NCI-H82 (cell line): ENCODE measurements at regions not wholly inside any gene's neighbourhood (a gene's known extent, or its start where the extent isn't known, plus 50 kb on each side); places are given as distances from the start of the nearest gene placed in this dataset.
A peak's percentile ranks its signal among the peaks of the same experiment; 100 is the strongest.
"Not testable (repeated sequence)": the region's sequence is repeated elsewhere in the genome, so short reads cannot be mapped to it uniquely, and the experiment has no call there.

Source experiments
- DNase-seq: peaks from one replicate; lab custom pipeline; 2025; lab: John Stamatoyannopoulos, UW

DNA sequence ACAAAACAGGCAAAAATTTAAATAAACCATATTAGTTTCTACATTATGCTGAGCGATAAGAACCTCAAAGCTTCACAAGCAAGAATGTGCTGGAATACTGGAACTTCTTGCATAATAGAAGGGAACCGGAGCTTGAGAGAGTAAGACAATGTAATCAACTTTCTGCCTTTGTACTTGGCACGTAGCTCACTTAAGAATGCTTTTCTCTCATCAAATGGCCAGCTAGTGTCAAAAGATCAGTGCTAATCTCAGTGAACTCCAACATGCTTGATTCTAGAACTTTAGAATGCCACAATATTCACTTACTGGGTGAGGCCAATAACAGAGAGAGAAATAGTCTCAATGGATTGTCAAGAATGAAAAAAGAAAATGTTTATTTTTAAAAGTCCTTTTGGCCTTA lies 486.1 kb upstream of the LRRC7 start:
- DNase-seq, result no peak

DNA sequence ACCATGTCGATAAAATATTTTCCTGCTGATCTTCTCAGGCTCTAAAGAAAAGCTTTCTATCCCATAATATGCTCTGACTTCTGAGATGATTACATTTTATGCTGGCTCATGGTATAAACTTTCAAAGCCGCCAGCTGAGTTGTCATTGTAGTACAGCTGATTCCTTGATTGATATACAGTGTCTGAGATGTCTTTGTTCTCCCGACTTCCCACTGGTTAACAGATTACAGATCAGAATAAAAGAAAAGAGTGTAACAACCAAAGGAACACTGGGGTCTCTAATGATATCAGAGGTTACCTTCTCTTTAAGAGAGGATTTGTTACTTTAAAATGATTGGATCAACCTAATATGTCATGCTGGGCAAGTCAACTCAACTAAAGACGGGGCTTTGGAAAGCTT lies 485.4 kb upstream of the LRRC7 start:
- peak; percentile 32 for DNase-seq

DNA sequence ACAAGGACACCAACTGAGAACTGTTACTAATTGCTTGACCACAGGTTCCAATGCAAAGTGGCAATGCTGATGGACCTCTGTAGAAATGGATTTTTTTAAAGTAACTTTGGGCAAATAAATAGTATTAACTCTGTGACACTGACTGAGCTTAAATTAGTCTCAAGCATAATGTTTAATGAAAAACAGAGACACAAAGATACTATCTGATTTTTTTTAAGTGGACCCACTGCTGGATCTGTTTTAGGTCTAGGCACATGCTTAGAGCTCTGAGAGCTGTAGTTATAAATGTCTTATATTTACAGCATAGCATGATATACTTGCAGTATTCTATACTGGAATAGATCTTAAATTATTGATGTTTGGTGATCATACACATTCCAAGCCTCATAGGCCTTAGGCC lies 481.6 kb upstream of the LRRC7 start:
- DNase-seq, result no peak

DNA sequence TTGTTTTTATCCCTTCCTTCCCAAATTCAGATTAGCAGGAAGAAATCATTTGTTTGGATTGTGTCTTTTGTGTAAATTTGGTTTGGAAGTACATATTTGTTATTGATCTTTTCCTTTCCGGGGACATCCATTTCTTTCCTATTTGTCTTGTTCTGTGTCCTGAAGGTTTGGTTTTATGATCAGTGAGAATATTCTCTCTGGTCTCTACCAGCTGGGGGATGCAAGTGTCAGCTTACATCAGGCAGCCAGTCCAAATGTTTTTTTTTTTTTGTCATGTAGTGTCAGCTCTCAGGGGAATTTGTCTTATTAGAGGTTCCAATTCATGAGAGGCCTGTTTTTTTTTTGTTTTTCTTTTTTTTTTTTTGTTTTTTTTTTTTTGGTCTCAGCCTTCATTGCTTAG lies 479.2 kb upstream of the LRRC7 start:
- no peak for DNase-seq

DNA sequence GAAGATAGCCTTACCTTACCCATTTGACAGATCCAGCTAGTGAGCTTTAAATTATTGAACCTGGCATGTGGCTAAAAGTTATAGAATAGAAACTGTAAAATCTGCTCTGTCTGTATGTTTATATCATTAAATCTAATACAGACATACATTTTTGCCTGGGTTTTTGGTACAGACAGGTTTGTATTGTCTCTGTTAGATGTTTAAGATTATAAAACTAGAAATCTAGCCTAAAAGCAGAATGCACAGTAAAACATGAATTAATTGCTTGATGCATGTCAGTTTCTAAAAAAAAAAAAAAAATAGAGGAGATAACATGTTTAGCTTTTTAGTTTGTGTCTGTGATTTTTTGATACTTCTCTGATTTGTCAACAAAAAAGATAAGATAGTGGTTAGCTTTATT lies 477.6 kb upstream of the LRRC7 start:
- DNase-seq, result no peak

DNA sequence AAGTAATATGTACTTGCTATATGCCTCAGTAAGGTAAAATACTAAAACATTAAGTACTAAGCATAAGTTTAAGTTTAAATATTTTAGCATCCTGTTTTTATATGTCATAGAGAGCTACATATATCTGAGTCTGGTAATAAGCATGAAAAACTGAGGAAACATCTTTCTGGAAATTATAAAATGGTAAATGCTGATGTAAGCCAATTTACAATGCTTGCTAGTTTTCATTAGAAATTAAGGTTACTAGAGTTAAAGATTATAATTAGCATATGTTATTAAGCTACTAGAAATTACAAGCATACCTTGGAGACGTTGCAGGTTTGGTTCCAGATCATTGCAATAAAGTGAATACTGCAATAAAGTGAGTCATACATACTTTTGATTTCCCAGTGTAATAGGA lies 477.0 kb upstream of the LRRC7 start:
- DNase-seq, result no peak

DNA sequence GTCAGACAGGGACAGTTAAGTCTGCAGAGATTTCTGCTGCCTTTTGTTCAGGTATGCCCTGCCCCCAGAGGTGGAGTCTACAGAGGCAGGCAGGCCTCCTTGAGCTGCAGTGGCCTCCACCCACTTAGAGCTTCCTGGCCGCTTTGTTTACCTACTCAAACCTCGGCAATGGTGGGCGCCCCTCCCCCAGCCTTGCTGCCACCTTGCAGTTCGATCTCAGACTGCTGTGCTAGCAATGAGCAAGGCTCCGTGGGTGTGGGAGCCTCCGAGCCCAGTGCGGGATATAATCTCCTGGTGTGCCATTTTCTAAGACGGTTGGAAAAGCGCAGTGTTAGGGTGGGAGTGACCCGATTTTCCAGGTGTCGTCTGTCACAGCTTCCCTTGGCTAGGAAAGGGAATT lies 465.7 kb upstream of the LRRC7 start:
- not testable (repeated sequence) for DNase-seq

DNA sequence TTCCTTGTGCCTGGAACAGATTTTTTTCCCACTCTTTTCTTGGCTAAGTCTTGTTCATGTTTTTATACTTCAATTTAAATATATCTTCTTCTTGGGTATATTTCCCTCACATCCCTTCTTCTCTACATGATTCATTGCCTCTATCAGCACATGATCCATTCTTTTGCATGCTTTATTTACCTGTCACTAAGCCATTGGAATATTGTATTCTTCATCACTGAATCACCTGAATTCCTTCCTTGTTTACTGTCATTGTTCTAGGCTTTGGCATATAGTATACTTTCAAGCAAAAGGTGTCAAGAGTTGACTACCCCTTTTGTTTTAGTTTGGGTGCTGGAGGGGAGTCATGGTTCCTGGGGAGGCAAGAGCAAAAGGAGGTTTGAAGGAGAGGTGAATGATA lies 464.5 kb upstream of the LRRC7 start:
- no peak for DNase-seq

DNA sequence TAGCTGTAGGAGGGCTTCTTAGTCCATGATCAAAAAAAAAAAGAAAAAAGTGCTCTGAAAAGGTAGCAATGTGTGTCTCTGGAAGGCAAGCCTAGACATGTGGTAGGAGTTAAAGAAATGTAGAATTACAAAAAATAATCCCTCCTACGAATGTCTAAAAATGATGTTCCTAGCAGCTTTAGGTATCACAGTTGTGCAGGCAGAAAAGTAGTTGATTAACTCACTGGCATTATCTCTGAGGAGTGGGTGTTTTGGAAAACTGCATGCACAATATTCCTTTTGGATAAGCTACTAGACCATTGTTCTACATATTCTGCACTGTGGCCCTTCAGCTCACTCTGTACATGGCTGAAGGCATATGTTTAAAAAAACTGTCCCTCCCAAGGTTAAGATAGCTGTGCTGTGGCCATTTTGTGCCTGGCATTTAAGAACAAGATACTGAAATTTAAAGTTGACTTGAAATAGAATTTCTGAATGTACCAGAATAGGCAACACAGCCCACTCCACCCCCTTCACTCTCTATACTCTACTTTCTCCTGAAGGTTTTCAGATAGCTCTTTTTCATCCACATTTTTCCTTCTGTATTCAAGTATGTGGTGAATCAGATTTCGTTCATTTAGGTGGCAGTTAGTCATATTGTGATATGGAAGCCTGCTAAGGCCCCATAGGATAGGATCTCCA lies 463.9 kb upstream of the LRRC7 start:
- no peak for DNase-seq

DNA sequence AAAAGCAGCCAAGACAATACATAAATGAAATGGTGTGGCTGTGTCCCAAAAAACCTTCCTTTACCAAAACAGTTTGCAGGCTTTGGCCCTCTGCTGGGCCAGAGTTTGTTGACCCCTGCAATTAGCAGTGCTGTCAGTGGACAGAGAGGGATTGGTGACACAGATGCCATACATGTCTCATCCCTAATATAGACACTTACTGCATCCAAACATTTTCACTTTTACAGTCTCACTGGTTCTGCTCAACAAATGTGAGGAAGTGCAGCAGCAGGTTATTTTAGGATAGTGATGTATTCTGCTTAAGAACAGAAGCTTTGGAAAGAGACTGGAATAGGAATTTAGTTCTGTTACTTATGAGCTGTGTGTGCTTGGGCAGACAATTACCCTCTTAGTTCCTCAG lies 462.8 kb upstream of the LRRC7 start:
- no peak for DNase-seq

DNA sequence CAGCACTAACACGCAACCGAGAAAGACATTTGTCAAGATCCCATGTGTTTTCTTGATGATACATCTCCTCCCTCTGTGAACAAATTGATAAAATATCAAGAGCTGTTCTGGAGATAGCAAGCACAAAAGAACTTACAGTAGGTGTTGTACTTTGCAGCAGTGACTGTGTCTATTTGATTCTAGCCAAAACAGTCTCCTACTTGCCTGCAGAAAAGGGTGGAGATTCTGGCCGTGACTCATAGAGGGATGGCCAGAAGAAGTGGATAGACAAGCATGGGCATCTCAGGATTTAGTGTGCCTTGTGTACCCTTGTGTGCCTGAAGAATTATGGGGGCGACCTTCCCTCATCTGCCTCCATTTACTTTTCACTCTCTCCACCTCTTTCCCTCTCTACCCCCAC lies 458.4 kb upstream of the LRRC7 start:
- no peak for DNase-seq

DNA sequence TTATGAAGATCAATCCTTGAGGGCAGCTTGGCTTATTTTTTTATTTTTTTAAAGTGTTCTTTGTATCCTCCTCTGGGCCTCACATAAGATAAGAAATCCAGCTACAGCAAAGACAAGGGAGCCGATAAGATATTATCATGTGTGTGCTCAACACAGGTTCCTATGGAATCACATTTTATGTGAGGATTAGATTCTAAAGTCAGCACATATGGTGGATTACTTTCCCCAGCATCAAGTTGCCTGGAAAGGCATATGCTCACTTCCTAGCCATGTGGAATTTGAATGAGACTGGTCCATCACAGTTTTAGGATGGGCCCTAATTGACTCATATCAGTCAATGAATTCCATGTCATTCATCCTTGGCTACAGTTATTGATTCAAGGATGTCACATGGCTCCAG lies 456.9 kb upstream of the LRRC7 start:
- DNase-seq, result peak; percentile 87

DNA sequence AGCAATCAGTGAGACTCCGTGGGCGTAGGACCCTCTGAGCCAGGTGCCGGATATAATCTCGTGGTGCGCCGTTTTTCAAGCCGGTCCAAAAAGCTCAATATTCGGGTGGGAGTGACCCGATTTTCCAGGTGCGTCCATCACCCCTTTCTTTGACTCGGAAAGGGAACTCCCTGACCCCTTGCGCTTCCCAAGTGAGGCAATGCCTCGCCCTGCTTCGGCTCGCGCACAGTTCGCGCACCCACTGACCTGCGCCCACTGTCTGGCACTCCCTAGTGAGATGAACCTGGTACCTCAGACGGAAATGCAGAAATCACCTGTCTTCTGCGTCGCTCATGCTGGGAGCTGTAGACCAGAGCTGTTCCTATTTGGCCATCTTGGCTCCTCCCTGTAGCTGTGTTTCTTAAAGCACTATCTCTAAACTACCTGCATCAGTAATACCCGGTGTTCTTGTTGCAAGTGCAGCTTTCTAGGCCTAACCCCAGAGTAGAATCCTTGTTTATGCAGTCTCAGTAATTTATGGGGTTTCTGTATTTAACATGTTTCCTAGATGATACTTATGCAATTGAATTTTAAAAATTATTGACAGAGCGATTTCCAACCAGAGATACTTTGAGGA lies 447.5 kb upstream of the LRRC7 start:
- DNase-seq, result not testable (repeated sequence)

DNA sequence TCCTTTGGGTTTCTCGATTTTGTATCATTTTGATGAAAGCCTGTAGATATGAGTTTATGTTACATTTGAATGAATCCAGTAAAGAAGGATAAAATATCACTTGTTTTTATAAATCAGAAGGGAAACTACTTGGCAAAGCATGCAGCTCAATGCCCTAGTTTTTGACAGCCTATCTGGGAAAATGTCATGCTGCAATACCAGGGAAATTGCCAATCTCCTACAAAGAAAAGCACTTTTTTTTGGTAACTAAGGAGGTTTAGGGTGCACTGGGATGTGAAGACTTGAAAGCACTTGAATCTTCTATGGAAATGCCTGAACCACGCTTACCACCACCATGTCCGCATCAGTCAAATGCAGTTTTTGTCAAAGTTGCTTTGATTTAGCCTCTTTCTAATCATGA lies 446.9 kb upstream of the LRRC7 start:
- no peak for DNase-seq

DNA sequence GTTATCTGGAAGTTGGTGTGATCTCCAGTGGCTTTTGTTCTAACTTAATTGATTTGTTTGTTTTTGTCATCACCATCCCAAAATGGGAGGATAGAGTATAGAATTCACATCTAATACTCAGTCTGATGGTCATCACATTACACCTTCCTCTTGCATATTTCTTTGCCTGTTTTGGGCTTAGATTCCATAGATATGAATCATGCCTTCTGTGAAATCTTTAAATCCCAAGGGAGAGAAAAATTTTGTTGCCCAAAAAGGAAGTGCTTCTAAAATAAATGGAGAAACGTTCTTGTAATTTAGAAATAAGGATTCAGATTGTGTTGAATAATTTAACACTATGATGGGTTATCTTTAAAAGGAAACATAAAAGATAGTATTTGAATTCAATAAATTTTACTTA lies 446.0 kb upstream of the LRRC7 start:
- DNase-seq, result no peak

DNA sequence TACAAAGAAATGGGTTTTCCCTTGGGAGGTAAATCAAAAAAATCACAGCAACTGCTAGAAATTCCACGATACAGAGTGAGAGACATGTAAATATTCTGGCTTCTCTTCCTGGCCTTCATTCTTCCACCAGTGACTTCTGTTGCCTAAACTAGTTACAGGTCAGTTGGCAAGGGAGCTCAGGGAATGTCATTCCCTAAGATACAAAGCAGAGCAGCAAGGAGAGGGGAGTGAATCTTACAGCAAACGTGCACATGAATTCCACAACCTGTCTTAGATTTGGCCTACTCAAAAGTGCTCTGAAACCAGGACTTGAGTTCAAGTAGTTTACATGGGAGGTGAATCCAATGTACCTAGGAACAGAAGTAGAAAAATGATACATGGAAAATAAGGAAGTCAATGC lies 445.3 kb upstream of the LRRC7 start:
- DNase-seq, result no peak

DNA sequence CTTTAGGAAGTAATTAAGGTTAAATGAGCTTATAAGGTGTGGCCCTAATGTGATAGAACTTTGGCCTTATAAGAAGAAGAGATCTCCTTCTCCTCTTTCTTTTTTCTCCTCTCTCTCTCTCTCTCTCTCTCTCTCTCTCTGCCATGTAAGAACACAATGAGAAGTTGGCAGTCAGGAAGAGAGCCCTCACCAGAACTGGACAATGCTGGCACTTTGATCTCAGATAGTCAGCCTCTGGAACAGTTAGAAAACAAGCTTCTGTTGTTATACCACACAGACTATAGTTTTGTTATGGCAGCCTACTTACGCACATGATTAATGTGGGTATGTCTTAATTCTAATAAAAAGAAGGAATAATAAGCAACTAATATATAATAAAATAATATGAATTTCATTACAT lies 444.2 kb upstream of the LRRC7 start:
- no peak for DNase-seq

DNA sequence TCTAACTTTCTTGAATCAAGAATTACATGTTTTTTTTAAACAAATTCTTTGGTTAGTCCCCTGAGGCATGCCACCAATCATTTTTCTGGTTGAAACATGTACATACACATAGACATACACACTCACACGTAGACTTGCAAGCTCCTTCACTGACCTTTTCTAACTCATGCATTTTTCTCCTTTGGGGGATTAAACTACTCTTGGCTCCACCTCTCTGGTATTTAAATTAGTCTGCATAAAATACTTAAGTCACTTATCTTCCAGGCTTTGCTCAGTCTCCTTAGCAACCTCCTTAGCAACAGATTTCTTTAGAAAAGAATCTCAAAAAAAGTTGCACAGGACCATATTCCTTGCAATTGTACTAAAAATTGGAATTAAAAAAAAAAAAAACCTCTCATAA lies 440.9 kb upstream of the LRRC7 start:
- no peak for DNase-seq

DNA sequence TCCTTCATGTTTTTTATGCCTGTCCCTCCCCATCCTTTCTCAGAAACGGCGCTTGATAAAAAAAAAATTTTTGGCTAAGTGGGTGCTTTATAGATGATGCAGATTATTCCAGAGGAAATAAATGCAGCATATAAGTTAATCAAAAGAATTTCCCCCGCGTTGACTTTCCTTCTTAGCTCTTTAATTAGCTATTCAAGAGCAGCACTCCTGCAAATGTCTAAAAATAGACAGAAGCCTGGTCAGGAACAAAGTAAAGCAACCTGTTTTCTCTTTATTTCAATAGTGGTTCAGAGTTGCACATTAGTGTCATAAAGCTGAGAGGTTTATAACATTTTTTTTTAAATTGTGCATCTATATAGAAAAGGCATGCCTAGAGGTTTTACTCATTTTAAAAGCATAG lies 439.5 kb upstream of the LRRC7 start:
- DNase-seq, result no peak

DNA sequence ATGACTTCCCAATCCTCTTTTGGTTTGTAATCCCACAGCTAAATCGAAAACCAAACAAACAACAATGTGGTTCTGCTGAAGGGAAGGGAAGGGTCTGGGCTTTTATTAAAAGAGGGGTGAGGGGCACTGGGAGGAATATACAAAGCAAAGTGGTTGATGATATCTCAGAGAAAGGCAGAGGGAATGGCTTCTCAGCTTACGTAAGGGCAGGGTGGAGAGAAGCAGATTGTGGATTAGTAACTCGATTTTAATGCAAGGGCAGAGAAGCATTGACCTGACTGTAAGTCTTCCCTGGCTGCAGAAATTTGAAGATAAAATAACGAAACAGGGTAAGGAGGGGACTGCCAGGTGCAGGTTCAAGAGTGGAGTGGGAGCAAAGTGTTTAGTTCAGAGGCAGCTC lies 438.2 kb upstream of the LRRC7 start:
- peak; percentile 97 for DNase-seq

DNA sequence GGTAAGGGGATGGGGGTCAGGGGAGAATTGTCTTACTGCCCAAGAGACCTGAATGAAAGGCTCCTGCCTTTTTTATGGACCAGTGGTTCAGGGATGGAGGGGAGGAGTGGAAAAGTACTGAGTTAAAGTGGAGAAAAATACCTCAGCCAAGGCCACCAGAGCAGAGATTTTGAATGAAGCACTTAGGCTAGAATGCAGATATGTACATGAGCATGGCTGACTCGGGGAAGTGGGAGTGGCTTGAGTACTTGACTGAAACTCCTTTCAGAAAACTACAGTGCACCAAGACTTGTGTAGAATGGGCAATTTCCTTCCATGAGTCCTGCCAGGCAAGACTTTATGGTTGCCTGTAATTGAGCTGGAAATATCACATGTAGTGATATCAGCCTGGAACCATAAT lies 429.6 kb upstream of the LRRC7 start:
- no peak for DNase-seq

DNA sequence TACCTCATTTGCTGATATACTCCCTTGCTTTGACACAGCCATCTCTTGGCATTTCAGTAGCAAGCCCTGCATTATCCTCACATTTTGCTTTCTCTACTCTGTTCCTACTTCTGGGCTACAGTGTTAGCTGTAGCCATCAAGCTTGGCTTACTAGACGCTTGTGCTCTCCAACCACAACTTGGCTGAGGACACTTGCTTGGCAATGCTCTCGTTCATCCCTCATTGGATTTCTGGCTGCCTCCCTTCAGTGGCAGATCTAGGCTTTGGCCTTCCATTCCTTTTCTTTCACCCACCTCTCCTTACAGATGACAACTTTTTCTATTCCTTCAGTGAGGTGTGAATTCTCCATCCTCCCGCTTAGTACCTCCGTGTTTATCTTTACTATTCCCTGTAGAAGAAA lies 428.7 kb upstream of the LRRC7 start:
- no peak for DNase-seq

DNA sequence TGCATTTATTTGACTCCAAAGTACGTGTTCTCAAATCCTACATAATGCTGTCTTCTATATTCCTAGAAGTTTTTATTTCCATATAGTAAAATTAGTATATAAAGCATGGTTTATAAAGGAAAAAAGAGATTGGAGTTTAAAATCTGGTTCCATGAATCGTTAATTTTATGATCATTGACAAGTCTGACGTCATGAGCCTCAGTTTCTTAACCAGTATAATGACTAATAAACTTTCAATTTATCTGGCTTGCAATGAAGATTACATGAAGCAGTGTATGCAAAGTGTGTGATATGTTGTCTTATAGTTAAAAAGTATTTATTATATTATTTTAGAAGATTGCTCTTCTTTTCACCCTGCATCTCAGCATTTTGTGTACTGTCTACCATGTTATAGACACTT lies 421.4 kb upstream of the LRRC7 start:
- DNase-seq, result no peak

DNA sequence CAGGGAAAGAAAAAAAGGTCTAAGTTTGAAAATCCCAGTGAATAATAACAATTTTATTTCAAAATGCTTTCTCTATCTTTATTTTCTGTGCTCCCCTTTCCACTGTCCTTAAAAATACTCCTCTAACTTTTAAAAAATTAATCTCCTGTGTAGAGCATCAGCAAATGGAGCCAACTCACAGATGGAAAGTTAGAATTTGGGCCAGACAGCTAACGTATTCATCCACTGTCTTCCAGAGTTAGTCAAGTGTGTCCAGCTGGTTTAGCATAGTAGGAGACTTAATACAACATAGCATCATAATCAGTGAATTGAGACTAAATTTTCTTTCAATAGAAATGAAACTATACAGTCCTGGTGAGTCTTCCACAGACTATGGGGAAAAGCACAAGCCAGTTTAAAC lies 419.0 kb upstream of the LRRC7 start:
- no peak for DNase-seq
